ENCODE measurements at regions not wholly inside any gene's neighbourhood (a gene's known extent, or its start where the extent isn't known, plus 50 kb on each side); places are given as distances from the start of the nearest gene placed in this dataset.

- intact Hi-C loops (cut with micrococcal nuclease): no loop called here
- H3K4me1 Mint-ChIP-seq: no peaks in the 10 kb centered on the region
- DNase-seq (no peak), ATAC-seq (ENCODE audit: low read depth) (no peak)
- no peaks in the 10 kb centered on the region for H3K27me3 Mint-ChIP-seq
- no peak overlapping the region for H3K4me3 Mint-ChIP-seq
- TF ChIP-seq, protein P1, sequence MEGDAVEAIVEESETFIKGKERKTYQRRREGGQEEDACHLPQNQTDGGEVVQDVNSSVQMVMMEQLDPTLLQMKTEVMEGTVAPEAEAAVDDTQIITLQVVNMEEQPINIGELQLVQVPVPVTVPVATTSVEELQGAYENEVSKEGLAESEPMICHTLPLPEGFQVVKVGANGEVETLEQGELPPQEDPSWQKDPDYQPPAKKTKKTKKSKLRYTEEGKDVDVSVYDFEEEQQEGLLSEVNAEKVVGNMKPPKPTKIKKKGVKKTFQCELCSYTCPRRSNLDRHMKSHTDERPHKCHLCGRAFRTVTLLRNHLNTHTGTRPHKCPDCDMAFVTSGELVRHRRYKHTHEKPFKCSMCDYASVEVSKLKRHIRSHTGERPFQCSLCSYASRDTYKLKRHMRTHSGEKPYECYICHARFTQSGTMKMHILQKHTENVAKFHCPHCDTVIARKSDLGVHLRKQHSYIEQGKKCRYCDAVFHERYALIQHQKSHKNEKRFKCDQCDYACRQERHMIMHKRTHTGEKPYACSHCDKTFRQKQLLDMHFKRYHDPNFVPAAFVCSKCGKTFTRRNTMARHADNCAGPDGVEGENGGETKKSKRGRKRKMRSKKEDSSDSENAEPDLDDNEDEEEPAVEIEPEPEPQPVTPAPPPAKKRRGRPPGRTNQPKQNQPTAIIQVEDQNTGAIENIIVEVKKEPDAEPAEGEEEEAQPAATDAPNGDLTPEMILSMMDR (IDR thresholded peaks at IDR 0.05): no peak
- CTCF ChIA-PET: no interaction called here
- POLR2A ChIA-PET: no interaction called here
- no peak overlapping the region for H3K27ac Mint-ChIP-seq
- peaks cover 3% of the 10 kb centered on the region for H3K9me3 Mint-ChIP-seq
- no peaks in the 10 kb centered on the region for H3K36me3 Mint-ChIP-seq (ENCODE audit: low read depth)
Measured at GRCh38 chr6:21777846-21778245, 184.3 kb downstream of the SOX4 start.

DNA sequence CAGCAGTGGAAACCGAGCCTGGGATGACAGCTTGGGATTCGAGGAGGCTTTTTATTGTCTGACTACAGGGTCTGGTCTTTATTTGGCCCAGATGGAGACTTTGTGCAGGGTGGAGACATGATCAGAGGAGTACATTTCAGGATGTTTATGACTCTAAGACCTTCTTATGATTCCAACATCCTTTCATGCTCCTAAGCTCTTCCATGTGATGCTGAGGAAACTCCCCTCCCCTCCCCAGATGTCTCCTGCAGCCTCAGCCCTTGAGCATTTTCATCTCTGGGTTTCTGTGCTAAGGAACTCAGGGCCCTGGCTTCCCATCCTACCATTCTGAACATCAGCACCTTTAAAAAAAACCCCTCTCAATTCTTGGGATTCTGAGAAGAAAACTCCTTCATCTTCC is 186.6 kb downstream of the SOX4 start:
- TF ChIP-seq, protein P1 (IDR thresholded peaks at IDR 0.05): no peak
- Mint-ChIP-seq H3K36me3 (ENCODE audit: low read depth) (no peaks in the 10 kb centered on the region), H3K4me1 (no peaks in the 10 kb centered on the region), H3K27ac (no peak overlapping the region), H3K4me3 (no peak overlapping the region), H3K9me3 (no peaks in the 10 kb centered on the region), H3K27me3 (no peaks in the 10 kb centered on the region)
- ChIA-PET CTCF (no interaction called here), POLR2A (no interaction called here)
- intact Hi-C loops (cut with micrococcal nuclease): no loop called here
- no peak for ATAC-seq (ENCODE audit: low read depth)
- DNase-seq: no peak

GRCh38 chr6:21780679-21781078 is 187.1 kb downstream of the SOX4 start:
- Mint-ChIP-seq H3K9me3 (no peaks in the 10 kb centered on the region), H3K4me3 (no peak overlapping the region), H3K36me3 (ENCODE audit: low read depth) (no peaks in the 10 kb centered on the region), H3K4me1 (no peaks in the 10 kb centered on the region), H3K27ac (no peak overlapping the region), H3K27me3 (no peaks in the 10 kb centered on the region)
- TF ChIP-seq, protein P1 (IDR thresholded peaks at IDR 0.05): no peak
- ATAC-seq (ENCODE audit: low read depth): no peak
- ChIA-PET CTCF (no interaction called here), POLR2A (no interaction called here)
- intact Hi-C loops (cut with micrococcal nuclease): no loop called here
- no peak for DNase-seq

GRCh38 chr6:21781128-21781527 is 187.6 kb downstream of the SOX4 start:
- POLR2A ChIA-PET: no interaction called here

DNA sequence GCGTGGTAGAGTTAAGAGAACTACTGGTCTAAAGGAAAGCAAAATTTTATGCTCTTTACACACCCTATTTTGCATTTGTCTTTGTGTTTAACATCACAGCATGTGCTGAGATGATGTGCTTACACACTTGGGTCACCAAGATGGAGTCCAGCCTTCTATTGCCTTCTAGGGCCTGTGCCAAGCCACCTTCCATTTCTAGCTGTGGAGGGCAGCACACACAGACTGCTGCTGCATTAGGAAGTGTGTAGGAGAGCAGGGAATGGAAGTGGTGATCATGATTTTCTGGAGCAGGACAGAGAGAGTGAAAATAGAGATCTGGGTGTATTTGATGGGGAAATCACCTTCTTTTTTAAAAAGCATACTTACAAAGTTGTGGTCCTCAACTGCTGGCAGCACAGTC is 191.6 kb downstream of the SOX4 start:
- TF ChIP-seq, protein P1 (IDR thresholded peaks at IDR 0.05): no peak
- no peaks in the 10 kb centered on the region for H3K4me1 Mint-ChIP-seq
- intact Hi-C loops (cut with micrococcal nuclease): no loop called here
- DNase-seq (no peak), ATAC-seq (ENCODE audit: low read depth) (no peak)
- H3K4me3 Mint-ChIP-seq: no peak overlapping the region
- H3K27ac Mint-ChIP-seq: no peak overlapping the region
- no peaks in the 10 kb centered on the region for H3K27me3 Mint-ChIP-seq
- ChIA-PET POLR2A (no interaction called here), CTCF (no interaction called here)
- no peaks in the 10 kb centered on the region for H3K36me3 Mint-ChIP-seq (ENCODE audit: low read depth)
- no peaks in the 10 kb centered on the region for H3K9me3 Mint-ChIP-seq

More at GRCh38 chr6:21781128-21781527, 187.6 kb downstream of the SOX4 start:
- no peak overlapping the region for H3K27ac Mint-ChIP-seq
- no peak overlapping the region for H3K4me3 Mint-ChIP-seq
- no peaks in the 10 kb centered on the region for H3K27me3 Mint-ChIP-seq
- ATAC-seq (ENCODE audit: low read depth): no peak
- no peaks in the 10 kb centered on the region for H3K4me1 Mint-ChIP-seq
- CTCF ChIA-PET: no interaction called here
- intact Hi-C loops (cut with micrococcal nuclease): no loop called here
- no peak for DNase-seq
- TF ChIP-seq, protein P1 (IDR thresholded peaks at IDR 0.05): no peak
- no peaks in the 10 kb centered on the region for H3K36me3 Mint-ChIP-seq (ENCODE audit: low read depth)
- no peaks in the 10 kb centered on the region for H3K9me3 Mint-ChIP-seq

Data from activated B cell treated with CpG ODN at 0.5 μM for 24 hours (primary cell).